ENCODE measurements at regions not wholly inside any gene's neighbourhood (a gene's known extent, or its start where the extent isn't known, plus 50 kb on each side); places are given as distances from the start of the nearest gene placed in this dataset.
"Not testable (repeated sequence)": the region's sequence is repeated elsewhere in the genome, so short reads cannot be mapped to it uniquely, and the experiment has no call there.

- Histone ChIP-seq H3K4me3 (replicated peaks; ENCODE audit: low read depth, low read length) (no peak overlapping the region), H3K36me3 (ENCODE audit: control insufficient read depth, insufficient read depth, low read length) (no peaks in the 10 kb centered on the region), H3K27me3 (replicated peaks; ENCODE audit: control insufficient read depth, insufficient read depth, low read length) (no peaks in the 10 kb centered on the region)
- DNase-seq (ENCODE audit: extremely low read depth, insufficient read length), result no peak
- no peak for TF ChIP-seq CTCF (IDR thresholded peaks at IDR 0.05; ENCODE audit: insufficient read depth, low read length, poor library complexity, severe bottlenecking)
These were observed 559.0 kb upstream of the RGMB start for GRCh38 chr5:98214240-98215051.

GRCh38 chr5:98217138-98217537, 556.3 kb upstream of the RGMB start:
- Histone ChIP-seq H3K4me3 (replicated peaks; ENCODE audit: low read depth, low read length) (no peak overlapping the region), H3K27me3 (replicated peaks; ENCODE audit: control insufficient read depth, insufficient read depth, low read length) (no peaks in the 10 kb centered on the region), H3K36me3 (ENCODE audit: control insufficient read depth, insufficient read depth, low read length) (no peaks in the 10 kb centered on the region)
- no peak for TF ChIP-seq CTCF (IDR thresholded peaks at IDR 0.05; ENCODE audit: insufficient read depth, low read length, poor library complexity, severe bottlenecking)
- DNase-seq (ENCODE audit: extremely low read depth, insufficient read length), result no peak

GRCh38 chr5:98218838-98219237, 554.6 kb upstream of the RGMB start:
- TF ChIP-seq CTCF (IDR thresholded peaks at IDR 0.05; ENCODE audit: insufficient read depth, low read length, poor library complexity, severe bottlenecking), result no peak
- no peak overlapping the region for H3K4me3 ChIP-seq (replicated peaks; ENCODE audit: low read depth, low read length)
- no peaks in the 10 kb centered on the region for H3K27me3 ChIP-seq (replicated peaks; ENCODE audit: control insufficient read depth, insufficient read depth, low read length)
- H3K36me3 ChIP-seq (ENCODE audit: control insufficient read depth, insufficient read depth, low read length), result no peaks in the 10 kb centered on the region
- no peak for DNase-seq (ENCODE audit: extremely low read depth, insufficient read length)

- no peak overlapping the region for H3K4me3 ChIP-seq (replicated peaks; ENCODE audit: low read depth, low read length)
- DNase-seq (ENCODE audit: extremely low read depth, insufficient read length), result no peak
- H3K27me3 ChIP-seq (replicated peaks; ENCODE audit: control insufficient read depth, insufficient read depth, low read length), result no peaks in the 10 kb centered on the region
- TF ChIP-seq CTCF (IDR thresholded peaks at IDR 0.05; ENCODE audit: insufficient read depth, low read length, poor library complexity, severe bottlenecking), result no peak
- no peaks in the 10 kb centered on the region for H3K36me3 ChIP-seq (ENCODE audit: control insufficient read depth, insufficient read depth, low read length)
These were observed 546.0 kb upstream of the RGMB start for GRCh38 chr5:98227489-98227888.

GRCh38 chr5:98231089-98231488, 542.4 kb upstream of the RGMB start:
- no peak overlapping the region for H3K4me3 ChIP-seq (replicated peaks; ENCODE audit: low read depth, low read length)
- no peak for TF ChIP-seq CTCF (IDR thresholded peaks at IDR 0.05; ENCODE audit: insufficient read depth, low read length, poor library complexity, severe bottlenecking)
- no peak for DNase-seq (ENCODE audit: extremely low read depth, insufficient read length)
- H3K27me3 ChIP-seq (replicated peaks; ENCODE audit: control insufficient read depth, insufficient read depth, low read length), result no peaks in the 10 kb centered on the region
- H3K36me3 ChIP-seq (ENCODE audit: control insufficient read depth, insufficient read depth, low read length), result no peaks in the 10 kb centered on the region

GRCh38 chr5:98237794-98238193, 535.7 kb upstream of the RGMB start:
- not testable (repeated sequence) for H3K4me3 ChIP-seq (replicated peaks; ENCODE audit: low read depth, low read length); H3K27me3 ChIP-seq (replicated peaks; ENCODE audit: control insufficient read depth, insufficient read depth, low read length); DNase-seq (ENCODE audit: extremely low read depth, insufficient read length); H3K36me3 ChIP-seq (ENCODE audit: control insufficient read depth, insufficient read depth, low read length)
